ENCODE measurements at regions not wholly inside any gene's neighbourhood (a gene's known extent, or its start where the extent isn't known, plus 50 kb on each side); places are given as distances from the start of the nearest gene placed in this dataset.
"Not testable (repeated sequence)": the region's sequence is repeated elsewhere in the genome, so short reads cannot be mapped to it uniquely, and the experiment has no call there.

DNA sequence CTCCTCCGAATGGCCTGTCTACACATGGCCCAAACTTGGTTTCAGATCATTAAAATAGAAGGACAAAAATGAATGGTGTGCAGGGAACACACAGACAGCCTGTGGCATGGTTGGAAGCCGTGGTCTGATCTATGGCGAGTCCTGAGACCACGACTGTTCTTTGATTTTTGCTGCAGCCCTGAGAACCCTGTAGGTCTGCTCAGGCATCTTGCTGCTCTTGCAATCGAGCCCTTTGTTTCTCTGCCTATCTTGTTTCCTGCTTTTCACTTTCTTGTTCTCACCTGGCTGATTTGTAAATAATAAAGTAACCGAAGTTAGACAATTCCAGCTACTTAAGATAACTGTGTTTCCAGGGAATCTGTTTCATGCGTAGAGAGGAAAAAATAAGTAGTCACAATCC lies 54.1 kb upstream of the NBPF9 start:
- peak in 1 of 5 experiments; percentile 11 for DNase-seq

DNA sequence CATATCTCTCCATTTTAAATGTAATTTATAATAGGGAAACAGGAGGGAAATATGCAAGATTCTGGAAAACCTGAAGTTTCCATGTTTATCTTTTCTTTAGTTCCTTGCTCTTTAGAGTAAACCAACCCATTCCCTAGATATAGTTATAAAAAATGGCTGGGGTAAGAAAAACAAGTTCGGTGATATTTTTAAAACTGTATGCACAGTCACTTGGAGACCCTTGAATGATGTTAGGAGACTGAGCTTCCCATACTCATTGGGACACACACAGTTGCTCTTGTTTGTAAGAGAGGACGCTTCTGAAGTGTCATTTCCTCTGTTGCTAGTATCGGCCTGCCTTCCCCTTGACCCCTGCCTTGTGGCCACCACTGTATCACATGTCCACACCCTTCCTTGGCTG lies 55.0 kb upstream of the NBPF9 start:
- DNase-seq = not testable (repeated sequence)

DNA sequence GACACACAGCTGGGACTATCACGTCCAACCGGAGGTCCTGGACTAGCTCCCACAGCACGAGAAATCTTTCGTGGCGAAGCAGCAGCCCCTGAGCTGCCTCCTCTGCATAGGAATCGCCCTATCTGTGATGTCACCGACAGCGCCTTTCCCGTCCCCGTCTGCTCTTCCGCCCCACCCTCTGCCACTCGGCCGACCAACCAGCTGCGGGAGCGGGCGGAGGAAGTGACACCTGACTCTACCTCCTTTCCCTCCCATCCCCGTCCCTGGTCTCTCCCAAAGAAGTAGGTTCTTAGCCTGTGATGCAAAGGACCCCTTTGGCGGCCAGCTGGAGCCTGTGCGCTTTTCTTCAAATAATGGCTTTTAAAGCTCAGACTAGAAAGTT lies 59.7 kb upstream of the NBPF9 start:
- not testable (repeated sequence) for DNase-seq

DNA sequence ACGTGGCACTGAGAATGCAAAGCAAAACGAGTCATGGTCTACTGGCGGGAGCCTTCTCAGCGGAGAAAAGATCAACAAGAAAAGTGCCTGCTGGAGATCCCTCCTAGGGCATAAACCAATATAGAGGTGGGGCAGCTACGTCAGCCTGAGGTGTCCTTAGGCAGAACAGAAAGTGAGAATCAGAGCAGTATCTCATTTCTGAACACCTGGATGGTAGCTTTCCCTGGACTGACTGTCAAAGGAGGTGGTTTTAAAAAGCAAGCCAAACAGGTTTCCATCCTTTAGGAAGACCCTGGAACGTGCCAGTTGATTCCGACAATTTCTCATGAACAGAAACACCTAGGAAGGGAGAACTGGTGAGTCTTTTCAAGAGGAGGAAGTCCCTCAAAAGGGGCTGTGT lies 71.4 kb upstream of the NBPF9 start:
- peak in 2 of 5 experiments; percentile 14 to 49 for DNase-seq

DNA sequence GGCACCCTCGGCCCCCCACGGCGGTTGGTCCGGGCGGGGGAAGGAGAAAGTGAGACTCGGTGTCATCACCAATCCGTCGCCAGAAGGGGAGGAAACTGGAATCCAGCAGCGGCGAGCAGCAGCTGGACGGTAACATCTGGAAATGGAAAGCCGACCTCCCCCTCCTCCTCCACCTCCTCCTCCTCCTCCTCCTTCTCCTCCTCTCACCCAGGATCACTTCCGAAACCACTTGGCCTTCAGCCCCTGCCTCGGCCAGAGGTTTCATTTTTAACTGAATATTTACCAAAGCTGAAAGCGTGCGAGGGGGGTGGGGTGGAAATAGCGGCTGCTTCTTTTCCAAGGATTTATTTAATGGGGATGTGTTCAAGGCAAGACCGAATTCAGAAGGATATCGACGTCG lies 72.5 kb upstream of the NBPF9 start:
- peak in 1 of 5 experiments; percentile 16 for DNase-seq

DNA sequence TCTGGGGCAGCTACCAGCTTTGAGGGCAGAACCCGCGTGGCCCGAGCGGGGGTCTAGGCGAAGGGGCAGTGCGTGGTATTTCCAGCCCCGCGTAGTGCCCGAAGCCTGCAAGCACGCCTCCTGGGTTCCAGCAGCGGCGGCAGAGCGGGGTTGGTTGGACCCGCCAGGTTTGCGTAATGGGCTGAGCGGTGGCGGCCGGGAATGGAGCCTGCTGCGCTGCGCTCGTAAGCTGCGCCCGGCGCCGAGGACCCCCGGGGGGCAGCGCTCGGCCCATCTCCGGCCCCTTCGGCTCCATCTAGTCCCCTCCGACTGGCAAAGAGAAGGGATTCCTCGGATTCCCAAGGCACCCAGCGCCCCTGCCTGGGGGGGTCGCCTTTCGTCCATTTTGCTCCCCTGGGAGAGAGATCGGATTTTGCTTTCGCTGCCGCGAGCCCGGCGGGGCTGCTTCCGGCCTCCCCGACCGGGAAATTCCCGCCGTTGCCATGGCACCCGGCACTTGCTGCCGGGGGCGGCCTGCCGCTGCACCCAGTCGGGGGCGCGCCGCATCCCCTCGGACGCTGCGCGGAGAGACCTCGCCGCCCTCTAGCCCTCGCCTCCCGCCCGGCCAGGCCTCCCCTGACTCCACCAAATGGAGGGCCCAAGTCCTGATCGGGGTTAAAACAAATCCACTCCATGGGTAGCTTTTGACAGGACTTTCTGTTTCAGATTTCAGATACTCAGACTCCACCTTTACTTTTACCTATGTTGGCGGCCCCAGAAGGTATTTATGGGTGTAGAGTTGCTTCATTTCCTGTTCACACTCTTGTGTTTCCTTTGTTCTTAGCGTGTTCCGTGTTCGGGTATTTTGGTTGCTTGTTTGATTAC lies 73.3 kb upstream of the NBPF9 start:
- DNase-seq = peak; percentile 38 to 85 (median 41)

GRCh38 chr1:149190742-149191141 lies 87.4 kb upstream of the NBPF9 start:
- DNase-seq = not testable (repeated sequence)

DNA sequence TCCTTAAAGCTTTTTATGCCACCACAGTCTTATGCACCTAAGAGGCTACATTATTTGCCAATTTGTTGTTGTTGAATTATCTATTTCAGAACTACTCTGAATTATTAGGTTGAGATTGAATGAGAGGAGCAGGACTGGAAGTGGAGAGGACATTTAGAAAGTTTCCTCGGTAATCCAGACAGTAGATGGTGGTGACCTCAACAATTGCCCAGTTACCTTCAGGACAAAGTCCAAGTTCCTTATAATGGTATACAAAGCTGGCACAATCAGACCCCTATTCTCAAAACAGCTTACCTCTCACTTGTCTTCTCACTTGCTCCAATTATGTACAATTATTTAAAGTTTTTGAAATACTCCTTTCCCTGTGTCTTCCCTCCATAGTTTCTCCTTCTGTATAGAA lies 93.3 kb upstream of the NBPF9 start:
- not testable (repeated sequence) for DNase-seq

GRCh38 chr1:149200567-149200966 lies 97.2 kb upstream of the NBPF9 start:
- not testable (repeated sequence) for DNase-seq

- DNase-seq = not testable (repeated sequence)
Observed at GRCh38 chr1:149202283-149202682, 98.9 kb upstream of the NBPF9 start.

DNA sequence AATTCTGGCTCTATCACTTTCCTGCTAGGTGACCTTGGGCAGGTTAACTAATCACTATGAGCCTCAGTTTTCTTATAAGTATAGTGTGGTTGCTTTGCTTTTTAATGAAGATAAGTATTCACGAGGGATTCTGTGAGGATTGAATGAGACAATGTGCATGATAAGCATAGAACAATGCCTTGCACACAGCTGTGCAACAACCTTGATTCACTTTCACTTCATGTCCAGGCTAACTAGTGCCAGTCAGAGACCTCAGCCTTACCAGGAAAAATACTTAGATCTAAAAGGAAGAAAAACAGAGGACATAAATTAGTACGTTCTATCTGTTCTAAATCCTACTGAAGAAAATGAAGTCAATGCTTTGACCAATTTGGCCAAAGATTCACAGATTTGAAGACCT lies 101.0 kb upstream of the NBPF9 start:
- not testable (repeated sequence) for DNase-seq

DNA sequence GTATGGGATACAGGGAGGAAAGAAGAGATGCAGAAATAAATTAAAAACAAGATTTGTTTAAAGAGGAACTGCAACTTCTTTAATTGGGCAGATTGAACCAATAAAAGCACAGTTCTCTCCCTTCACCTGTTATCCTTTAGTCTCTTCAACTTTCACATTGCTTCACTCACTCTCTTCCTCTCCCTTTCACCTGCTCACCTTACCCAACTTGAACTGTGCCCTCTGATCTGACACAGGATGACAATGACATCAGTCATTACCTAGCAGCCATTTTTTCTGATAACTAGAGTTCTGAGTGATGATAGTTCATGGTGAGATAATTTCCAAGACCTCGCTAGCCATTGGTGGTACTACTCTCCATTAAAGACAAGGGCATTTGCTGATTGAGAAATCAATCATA lies 105.5 kb upstream of the NBPF9 start:
- DNase-seq = not testable (repeated sequence)

DNA sequence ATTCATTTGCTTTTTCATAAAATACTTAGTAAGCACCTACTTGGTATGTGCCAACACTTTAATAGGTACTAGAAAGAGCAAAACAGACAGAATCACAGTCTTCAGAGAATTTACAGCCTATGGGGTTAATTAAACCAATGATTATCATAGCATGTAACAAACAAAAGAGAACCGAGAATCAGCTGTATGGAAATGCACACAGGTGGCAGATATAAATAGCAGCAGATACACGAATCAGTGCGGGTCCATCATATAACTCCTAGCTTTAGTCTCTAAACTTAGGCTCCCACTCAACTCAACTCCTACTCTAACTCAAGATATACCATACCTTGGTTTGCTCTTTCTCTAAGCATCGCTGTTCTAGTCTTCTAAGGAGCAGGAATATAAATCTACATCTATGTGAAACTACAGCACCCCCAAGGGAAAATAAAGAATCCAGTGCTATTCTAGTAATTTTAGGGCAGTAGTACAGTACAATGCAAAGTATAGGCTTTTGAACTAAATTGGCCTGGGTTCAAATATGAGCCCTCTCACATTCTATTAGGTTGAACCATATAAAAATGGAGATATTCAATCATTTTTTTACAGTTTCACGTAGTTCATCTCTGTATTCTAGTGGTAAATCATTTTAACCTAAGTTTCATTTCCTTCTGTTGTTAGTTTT lies 108.5 kb upstream of the NBPF9 start:
- not testable (repeated sequence) for DNase-seq

GRCh38 chr1:149212946-149213345 lies 109.6 kb upstream of the NBPF9 start:
- DNase-seq = not testable (repeated sequence)

DNA sequence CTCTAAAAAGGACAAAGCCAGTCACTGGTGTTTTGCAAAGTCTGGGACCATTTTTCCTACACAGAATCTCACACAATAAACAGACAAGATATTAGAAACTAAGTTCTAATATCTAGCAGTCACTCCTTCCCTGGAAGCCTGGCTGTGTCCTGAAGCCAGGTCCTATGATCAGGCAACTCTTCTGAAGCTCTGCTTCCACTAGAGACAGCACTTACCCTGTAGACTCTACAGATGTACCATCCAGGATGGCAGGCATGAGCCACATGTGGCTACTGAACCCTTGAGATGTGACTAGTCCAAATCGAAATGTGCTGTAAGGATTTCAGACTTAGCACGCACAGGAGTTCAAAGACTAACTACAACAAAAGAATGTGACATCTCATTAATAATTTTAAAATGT lies 110.3 kb upstream of the NBPF9 start:
- not testable (repeated sequence) for DNase-seq

DNA sequence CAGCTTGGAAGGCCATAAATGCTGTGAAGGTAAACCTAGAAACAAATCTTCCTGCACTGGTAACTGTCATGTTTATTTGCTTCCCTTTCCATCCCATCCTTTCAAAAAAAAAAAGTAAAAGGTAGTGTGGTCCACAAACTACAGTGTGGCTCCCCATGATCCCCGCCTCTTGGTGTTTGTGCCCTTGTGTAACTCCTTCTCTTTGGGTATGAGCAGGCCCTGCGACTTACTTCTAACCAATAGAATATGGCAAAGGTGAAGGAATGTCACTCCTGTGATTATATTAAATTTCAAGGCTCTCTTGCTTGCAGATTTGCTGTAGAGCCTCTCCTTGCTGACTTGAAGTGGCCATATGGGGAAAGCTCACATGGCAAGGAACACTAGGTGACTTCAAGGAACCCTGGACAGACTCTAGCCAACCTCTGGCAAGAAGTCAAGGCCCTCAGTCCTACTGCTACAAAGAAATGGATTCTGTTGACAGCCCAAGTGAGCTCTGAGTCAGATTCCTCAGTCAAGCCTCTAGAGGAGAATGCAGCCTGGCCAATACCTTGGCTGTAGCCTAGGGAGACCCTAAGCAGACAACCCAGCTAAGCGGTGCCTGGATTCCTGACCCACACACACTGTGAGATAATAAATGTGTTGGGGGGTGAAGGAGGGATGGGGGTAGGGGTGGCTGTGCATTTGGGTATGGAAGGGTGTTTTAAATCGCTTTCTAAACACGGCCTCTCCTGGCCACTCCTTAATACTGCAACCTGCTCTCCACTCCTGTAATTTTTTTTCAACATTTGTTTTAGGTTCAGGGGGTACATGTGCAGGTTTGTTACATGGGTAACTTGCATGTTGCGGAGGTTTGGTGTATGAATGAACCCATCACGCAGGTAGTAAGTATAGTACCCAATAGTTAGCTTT lies 115.0 kb upstream of the NBPF9 start:
- not testable (repeated sequence) for DNase-seq

DNA sequence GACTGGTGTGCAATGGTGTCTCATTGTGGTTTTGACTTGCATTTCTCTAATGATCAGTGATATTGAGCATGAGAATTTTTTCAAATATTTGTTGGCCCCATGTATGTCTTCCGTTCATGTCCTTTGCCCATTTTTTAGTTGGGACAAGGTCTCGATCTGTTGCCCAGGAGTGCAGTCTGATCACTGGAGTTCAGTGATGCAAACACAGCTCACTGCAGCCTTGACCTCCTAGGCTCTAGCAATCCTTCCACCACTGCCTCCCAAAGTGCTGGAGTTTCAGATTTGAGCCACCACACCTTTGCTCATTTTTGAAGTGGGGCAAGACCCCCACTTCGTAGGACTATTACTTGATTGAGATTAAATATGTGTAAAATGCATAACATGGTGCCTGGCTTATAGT lies 116.2 kb upstream of the NBPF9 start:
- not testable (repeated sequence) for DNase-seq

DNA sequence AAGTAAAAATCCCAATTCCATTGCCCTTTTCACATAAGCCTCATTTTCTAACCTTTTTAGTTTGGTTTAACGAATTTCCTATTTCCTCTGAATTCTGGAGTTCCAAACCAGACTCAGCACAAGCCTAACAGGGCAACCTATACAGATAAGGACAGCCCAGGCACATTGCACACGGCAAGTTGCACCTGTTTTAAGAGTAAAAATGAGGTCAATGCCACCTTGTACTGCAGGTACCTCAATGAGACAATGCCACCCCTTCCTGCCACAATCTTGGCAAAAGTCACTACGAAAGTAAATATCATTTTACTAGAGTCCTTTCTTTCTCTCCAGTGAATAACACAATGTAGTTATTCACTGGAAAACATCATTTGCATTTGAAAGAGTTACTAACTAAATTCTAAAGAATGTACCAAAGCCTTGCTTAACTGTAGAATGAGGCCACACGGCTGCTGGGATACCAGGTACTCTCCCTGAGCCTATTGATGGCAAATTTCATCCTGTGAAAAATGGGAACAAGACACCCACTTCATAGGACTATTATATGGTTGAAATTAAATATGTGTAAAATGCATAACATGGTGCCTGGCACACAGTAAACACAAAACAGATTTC lies 117.2 kb upstream of the NBPF9 start:
- DNase-seq = not testable (repeated sequence)

- DNase-seq = not testable (repeated sequence)
Observed at GRCh38 chr1:149227933-149228665, 124.7 kb upstream of the NBPF9 start.

DNA sequence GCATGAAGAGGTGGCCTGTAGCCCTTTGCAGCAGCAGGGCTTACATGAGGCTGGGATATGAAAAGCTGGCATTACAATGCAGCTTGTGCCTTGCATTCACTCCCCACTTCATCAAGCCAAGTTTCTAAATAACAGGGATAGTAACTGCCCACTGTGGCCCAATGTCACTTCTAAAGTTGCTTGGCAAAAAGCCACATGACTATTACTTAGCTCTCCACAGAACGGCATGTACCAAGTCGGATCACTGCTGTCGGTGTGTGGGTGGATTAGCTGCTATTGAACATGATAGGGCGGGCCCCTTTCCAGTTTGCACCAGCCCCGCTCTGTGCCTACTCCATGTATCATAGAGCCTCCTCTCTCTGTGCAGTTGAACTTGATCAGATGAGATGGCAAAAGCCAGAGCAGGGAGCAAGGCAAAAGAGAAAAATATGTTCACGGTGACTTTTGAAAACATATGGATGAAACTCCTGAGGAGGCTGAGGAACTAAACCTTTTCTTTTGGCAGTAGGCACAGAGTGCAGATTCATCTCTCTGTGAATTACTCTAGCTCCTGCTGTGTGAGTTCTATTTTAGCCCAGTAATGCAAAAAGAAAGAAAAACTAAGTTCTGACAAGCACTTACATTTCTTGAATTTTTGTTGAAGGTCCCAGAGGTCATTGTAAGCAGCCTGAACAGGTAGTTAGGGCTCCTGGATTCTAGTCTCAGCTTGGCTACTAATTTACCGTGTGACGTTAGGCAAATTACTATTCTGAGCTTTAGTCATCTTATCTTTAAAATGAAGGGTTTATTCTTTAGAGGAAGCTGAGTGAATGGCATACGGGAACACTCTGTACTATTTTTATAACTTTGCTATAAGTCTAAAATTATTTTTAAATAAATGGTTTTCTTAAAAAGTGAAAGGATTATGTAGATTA lies 125.6 kb upstream of the NBPF9 start:
- not testable (repeated sequence) for DNase-seq

DNA sequence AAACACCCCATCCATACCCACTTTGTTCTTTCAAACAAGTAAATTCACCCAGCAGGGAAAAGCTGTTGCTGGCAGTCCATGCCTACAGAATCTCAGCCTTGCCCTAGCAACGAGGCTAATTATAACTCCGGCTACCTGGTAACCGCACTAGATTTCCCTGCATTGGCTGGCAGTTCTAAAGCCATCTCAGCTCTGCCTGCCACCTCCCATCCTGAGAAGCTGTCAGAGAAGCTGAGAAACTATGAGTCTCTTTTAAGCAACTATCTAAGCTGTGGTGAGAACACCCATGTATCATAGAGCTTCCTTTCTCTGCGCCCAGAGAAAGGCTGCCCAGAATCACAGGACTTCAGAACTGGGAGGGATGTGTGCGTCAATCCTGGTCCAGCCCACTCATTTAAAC lies 126.5 kb upstream of the NBPF9 start:
- not testable (repeated sequence) for DNase-seq
